Right hindlimb (tissue), 1 donor: ENCODE measurements at regions not wholly inside any gene's neighbourhood (a gene's known extent, or its start where the extent isn't known, plus 50 kb on each side); places are given as distances from the start of the nearest gene placed in this dataset.

Experiments used
- DNase-seq: peaks from one replicate; pipeline ENCODE4 v3.0.0-alpha.2; 2018

DNA sequence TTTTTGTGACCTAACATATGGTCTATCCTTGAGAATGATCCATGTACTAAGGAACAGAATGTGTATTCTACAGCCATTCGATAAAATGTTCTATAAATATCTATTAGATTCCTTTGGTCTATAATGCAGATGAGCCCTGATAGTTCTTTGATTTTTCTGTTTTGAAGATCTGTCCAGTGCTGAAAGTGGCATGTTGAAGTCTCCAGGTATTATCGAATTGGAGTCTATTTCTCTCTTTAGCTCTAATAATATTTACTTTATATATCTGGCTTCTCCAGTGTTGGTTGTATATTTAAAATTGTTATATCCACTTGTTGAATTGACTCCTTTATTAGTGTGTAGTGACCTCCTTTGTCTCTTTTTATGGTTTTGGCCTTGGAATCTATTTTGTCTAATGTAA, 377.9 kb downstream of the ARL6IP6 start:
- DNase-seq: no peak

GRCh38 chr2:153091344-153091743, 372.9 kb downstream of the ARL6IP6 start:
- DNase-seq: no peak

GRCh38 chr2:153079315-153079714, 360.9 kb downstream of the ARL6IP6 start:
- DNase-seq: no peak

DNA sequence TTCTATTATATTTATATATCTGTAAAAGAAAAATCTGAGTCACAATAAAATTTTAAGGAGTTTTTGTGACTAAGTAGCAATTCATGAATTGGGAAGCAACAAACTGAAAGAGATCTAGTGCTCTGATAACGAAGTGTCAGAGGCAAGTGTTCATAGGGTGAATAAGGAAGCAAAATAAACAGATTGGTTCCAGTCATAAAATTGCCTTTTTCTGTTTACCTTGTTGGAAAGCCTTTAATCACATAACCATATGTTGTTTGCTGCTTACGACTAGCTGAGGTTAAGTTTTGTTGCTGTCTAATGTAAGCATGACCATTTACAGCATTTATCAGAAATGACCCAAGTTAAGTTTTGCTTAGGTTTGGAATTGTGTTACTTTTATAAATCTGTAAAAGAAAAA, 358.9 kb downstream of the ARL6IP6 start:
- DNase-seq: no peak

- no peak for DNase-seq
Observed at GRCh38 chr2:153074207-153074606, 355.8 kb downstream of the ARL6IP6 start.

- DNase-seq: no peak
Observed at GRCh38 chr2:153072813-153073212, 354.4 kb downstream of the ARL6IP6 start.

DNA sequence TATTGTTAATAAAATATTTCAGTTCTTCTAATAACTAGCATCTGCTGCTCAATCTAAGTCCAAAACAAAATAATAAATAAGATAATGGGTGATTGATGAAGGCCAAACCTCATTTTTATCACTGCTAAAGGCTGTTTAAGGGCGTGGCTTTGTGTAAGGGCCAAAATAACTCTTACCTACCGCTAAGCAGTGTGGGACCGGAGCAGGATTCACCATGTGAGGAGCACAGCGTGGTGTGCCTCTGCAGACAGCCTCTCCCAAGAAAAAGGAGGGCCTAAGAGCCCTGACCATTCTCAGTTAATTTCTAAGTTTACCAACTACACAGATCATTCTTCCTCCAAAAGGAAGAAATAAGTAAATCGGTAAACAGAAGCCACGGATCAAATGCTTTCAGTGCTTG, 353.7 kb downstream of the ARL6IP6 start:
- DNase-seq: no peak

DNA sequence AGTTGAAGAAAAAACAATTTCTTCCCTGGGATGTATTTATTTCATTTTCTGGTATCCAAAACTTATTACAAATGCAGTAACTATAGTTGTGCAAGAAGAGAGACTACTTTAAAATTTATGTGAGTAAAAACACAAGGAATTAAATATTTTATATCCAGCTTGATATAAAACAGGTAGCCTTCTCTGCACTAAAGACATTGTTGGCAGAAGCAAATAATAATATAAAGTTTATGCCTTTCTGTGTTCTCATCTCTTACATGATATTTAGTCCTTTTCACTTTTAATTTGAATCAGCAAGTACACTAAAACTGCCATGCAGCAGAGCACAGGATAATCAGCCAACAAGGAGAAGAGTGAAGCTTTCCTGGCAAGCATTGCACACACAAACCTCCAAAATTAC, 352.7 kb downstream of the ARL6IP6 start:
- DNase-seq: no peak

DNA sequence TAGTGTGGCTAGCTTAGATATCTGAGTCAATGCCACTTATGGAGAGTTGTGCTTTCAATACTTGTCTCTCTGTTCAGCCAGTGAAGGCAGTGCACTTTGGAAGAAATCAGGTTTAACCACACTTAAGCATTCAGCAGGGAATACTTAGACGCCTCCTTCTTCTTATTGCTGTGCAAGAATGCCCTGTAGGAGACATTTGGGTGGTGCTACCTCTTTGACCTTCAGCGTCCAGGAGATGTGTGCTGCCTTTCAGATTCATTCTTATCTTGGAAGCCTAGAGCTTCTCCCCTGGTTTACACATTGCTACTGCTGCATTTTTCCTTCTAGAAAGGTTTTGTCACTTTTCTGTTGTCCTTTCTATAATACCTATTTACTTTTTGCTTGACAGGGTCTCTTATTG, 350.5 kb downstream of the ARL6IP6 start:
- DNase-seq: no peak

GRCh38 chr2:153068052-153068451, 349.6 kb downstream of the ARL6IP6 start:
- DNase-seq: no peak

DNA sequence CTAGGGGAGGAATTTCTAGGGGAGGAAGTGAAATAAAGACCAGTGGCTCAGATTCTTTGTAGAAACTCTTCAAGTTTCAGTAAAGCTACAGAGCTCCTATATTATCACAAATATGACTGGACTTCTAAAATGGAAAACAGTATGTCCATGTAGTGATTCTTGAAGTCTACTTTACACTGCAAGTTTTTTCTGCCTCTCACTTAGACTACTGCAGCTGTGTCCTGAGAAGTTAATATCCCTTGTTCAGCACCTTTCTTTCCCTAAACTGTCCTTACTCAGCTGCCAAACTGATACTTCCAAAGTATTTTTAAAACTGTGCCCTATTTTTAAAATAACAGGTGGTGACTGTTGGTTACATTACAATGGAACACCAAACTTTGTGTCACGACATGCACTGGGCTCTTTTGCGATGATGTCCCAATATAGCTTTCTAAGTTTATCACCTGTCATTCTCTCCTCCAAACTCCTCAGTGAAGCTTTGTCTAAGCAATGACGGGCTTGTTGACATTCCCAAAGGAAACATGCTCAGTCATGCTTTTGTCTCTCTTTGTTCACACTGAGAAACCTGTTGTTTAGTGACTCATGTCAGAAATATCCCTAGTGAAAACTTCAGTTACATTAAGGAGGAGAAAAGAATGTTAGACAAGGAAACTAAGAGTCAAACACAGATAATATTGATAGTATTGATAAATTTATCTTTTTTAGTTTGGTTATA, 341.1 kb downstream of the ARL6IP6 start:
- DNase-seq: no peak

DNA sequence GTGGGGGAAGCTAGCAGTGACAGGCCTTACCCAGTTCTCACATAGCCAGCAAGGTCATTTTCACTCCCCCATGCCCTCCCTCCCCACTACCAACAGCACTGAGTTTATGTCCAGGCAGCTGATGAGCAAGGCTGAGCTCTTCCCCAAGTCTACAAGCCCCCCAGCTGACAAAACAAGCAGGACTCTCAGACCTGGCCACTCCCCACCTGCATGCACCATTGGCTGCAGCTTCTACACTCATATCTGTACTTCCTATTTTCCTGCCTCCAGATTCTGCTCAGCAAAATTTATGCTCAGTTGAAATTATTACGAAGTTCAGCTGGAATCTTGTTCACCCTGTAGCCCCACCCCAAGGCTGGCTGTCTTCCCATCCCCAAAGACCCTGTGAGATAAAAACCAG, 339.3 kb downstream of the ARL6IP6 start:
- no peak for DNase-seq

GRCh38 chr2:153055182-153055581, 336.8 kb downstream of the ARL6IP6 start:
- no peak for DNase-seq

DNA sequence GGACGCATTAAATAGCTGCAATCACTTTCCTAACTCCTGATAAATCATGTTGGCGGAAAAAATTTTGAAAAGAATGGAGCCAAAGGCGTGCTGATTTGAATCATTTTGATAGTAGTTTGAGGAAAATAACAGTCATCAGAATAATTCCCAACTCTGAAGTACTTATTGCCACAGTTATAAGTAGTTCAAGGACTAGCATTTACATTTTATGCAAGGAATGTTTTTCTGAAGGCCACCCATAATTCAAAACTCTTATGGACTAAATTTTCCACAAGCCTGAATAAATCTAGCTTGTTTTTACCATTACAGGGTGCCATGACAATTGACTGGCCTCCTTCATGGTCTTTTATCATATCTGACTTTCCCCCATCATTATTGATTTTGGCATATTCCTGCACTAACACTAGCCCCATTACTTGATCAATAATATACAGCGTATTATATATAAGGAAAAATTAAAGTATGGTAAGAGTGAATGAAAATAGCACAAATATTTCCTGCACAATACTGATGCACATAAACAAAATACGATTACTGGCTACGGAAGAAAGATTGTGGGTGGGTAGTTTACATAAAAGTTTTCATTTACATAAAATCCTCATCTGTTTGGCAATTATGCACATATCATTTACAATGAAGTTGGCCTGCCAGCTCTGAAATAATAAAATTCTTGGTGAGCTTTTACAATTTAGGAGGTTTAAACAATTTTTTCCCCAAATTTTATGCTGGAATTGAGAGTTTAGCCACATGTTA, 334.6 kb downstream of the ARL6IP6 start:
- DNase-seq: no peak

GRCh38 chr2:153047220-153047619, 328.8 kb downstream of the ARL6IP6 start:
- DNase-seq: no peak

DNA sequence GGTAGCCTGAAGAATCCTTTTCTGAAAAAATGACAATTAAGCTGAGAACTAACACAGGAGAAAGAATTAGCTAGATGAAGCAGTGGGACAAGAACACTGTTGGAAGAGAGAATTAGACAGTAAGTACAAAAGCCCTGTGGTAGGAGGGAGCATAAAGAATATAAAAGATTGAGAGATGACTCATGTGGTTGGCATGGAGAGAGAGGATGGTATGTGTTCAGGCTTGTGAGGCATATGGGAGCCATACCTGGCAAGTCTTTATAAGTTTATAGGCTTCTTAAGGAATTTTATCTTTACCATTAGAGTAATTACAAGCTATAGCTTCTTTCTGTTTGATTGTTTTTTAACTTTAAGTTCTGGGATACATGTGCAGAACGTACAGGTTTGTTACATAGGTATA, 325.0 kb downstream of the ARL6IP6 start:
- no peak for DNase-seq

- no peak for DNase-seq
Observed at GRCh38 chr2:153028626-153029025, 310.2 kb downstream of the ARL6IP6 start.

DNA sequence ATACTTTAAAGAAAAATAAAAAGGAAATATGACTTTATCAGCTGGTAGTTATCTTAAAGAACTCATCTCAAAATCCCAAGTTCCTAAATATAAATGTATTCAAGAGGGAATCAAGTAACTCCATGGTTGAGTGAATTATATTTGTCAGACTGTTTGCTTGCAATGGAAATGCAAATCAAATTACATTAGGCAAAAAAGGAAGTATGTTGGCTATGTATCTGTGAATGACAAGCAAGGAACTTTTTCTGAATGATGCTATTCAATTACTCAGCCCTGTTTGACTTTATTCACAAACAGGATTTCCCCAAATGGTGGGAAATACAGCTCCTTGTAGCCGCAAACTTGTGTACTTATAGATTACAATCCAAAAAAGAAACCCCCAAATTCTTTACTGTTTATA, 309.1 kb downstream of the ARL6IP6 start:
- no peak for DNase-seq

DNA sequence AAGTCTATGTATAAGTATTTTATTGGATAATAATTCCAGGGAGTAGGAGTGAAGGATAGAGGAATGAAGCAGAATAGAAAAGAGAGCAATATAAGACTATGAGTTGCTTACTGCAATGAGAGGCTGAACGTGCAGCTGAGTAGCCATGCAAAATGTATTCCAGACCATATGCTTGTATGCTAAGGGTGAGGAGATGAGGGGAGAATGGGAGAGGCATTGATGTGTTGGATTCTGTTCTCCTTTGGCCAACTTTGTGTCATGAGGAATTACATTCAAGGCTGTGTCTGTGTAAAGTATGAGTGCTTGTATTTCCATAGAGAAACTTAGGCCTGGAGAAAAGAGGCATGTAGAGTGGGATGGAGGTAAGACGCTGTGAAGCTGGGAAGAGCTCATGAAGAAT, 301.8 kb downstream of the ARL6IP6 start:
- DNase-seq: no peak

DNA sequence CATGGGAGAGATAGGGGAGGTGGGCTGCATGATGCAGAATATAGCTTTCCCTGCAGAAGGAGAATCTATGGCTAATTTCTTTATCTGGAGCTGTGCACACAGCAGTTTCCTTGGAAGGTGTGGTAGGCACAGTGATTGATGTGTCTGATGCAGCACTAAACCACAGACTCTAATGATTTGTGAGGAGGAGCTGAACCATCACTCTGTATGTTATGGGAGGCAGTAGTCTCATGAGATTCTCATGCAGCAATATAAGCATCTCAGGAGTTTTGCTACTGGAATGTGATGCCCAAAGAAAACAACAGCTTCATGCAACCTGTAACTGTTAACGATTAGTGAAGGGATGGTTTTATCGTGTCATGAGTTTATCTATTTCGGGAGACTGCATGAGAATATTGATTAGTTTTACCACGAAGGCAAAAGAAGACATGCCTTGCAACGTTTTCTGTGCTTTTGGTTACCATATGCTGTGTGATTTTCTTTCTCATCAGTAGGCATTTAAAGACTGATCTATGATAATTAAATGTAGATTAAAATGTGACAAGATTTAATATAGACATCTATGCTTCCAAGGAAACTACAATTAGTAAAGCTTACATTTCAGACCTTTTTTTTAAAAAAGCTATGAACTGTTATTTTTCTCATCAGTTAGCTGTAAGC, 286.8 kb downstream of the ARL6IP6 start:
- no peak for DNase-seq

DNA sequence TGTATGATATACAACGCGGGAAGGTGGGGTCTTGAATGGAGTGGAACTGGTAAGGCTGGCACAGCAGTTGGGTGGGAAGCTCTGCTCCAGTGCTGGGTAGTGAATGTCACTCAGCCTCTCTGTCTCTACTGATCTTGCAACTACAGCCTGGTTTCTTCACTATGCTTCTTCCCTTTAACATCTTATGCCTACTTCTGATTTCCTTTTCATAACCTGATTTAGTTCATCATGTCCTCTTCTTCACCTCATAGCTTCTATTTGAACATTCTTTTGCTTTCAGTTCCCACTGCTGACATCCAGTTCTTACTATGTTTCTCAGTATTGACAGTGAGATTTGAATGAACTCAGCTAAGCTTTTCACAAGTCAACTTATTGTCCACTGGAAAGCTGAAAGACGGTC, 286.2 kb downstream of the ARL6IP6 start:
- no peak for DNase-seq

GRCh38 chr2:152974146-152974545, 255.7 kb downstream of the ARL6IP6 start:
- no peak for DNase-seq

DNA sequence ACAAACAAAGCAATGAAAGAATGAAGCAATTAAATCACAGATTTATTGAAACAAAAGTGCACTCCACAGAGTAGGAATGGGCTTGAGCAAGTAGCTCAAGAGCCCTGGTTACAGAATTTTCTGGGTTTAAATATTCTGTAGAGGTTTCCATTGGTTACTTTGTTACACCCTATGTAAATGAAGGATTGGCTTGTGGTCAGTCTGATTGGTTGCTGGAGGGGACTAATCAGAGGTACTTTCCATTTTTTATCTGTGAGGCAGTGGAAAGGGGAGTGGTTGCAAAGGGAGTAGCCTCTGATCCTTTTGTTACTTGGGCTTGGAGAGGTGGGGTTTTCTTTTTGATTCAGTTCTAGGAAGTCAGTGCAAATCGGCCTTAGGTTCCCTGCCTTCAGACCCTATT, 253.3 kb downstream of the ARL6IP6 start:
- no peak for DNase-seq

DNA sequence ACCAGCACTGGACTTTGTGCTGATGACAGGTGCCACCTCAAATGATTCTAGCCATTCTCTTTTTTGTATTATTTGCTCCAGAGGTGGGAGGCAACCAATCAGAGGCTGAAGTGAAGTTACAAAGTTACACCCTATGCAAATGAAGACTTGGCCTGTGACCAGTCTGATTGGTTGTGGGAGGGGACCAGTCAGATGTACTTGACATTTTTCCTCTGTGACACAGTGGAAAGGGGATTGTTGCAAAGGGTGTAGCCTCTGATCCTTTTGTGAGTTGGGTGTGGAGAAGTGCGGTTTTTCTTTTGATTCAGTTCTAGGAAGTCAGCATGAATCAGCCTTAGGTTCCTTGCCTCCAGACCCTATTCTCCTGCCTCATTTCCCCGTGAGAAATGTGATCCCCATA, 244.0 kb downstream of the ARL6IP6 start:
- DNase-seq: no peak
